Smooth muscle cell (in vitro differentiated cells): ENCODE measurements at regions not wholly inside any gene's neighbourhood (a gene's known extent, or its start where the extent isn't known, plus 50 kb on each side); places are given as distances from the start of the nearest gene placed in this dataset.
A peak's percentile ranks its signal among the peaks of the same experiment; 100 is the strongest.
"Not testable (repeated sequence)": the region's sequence is repeated elsewhere in the genome, so short reads cannot be mapped to it uniquely, and the experiment has no call there.

Source experiments
- DNase-seq: peaks from one replicate; lab custom pipeline; 2025; ENCODE audit not compliant: unreplicated experiment; lab: John Stamatoyannopoulos, UW
- H2AFZ ChIP-seq: fragments of 200-600 bp; sonication (generic); 2 replicates; pipeline ENCODE4 v1.6.0; 2016; ENCODE audit warnings: antibody characterized with exemption, low read depth, mild to moderate bottlenecking
- H3F3A ChIP-seq: fragments of 200-600 bp; sonication (generic); 2 replicates; pipeline ENCODE4 v1.6.0; 2017; ENCODE audit warnings: antibody characterized with exemption, low read depth
- H3K27ac ChIP-seq: fragments of 200-600 bp; sonication (generic); 2 replicates; pipeline ENCODE4 v1.5.1; 2016; ENCODE audit warnings: low read depth, mild to moderate bottlenecking
- H3K27me3 ChIP-seq: fragments of 200-600 bp; sonication (generic); 2 replicates; pipeline ENCODE4 v1.6.1; 2016; ENCODE audit warnings: low read depth, mild to moderate bottlenecking
- H3K36me3 ChIP-seq: fragments of 200-600 bp; sonication (generic); 2 replicates; pipeline ENCODE4 v1.5.1; 2016; ENCODE audit warnings: low read depth
- H3K4me1 ChIP-seq: fragments of 200-600 bp; sonication (generic); 2 replicates; pipeline ENCODE4 v1.5.1; 2016; ENCODE audit warnings: low read depth
- H3K4me2 ChIP-seq: fragments of 200-600 bp; sonication (generic); 2 replicates; pipeline ENCODE4 v1.6.0; 2016; ENCODE audit warnings: mild to moderate bottlenecking
- H3K4me3 ChIP-seq: fragments of 200-600 bp; sonication (generic); 2 replicates; pipeline ENCODE4 v1.5.1; 2016; ENCODE audit warnings: mild to moderate bottlenecking
- H3K79me2 ChIP-seq: fragments of 200-600 bp; sonication (generic); 2 replicates; pipeline ENCODE4 v1.6.0; 2016; ENCODE audit warnings: low read depth, mild to moderate bottlenecking
- H3K9ac ChIP-seq: fragments of 200-600 bp; sonication (generic); 2 replicates; pipeline ENCODE4 v1.6.0; 2016; ENCODE audit warnings: low read depth
- H3K9me3 ChIP-seq: fragments of 200-600 bp; sonication (generic); replicated peaks from 2 replicates; pipeline ENCODE4 v1.5.1; 2016; ENCODE audit warnings: low read depth
- H4K20me1 ChIP-seq: fragments of 200-600 bp; sonication (generic); 2 replicates; pipeline ENCODE4 v1.6.0; 2016; ENCODE audit warnings: low read depth
- WGBS: methylation state at CpG from one replicate; pipeline ENCODE4 v1.1.7; 2016; ENCODE audit warnings: low lambda C conversion rate; 5-methylcytosine and 5-hydroxymethylcytosine counted together
- TF ChIP-seq, protein P1 (sequence below): fragments of 200-600 bp; sonication (generic); IDR thresholded peaks from 2 replicates; pipeline ENCODE4 v1.5.1; 2017; ENCODE audit warnings: borderline replicate concordance, mild to moderate bottlenecking, antibody characterized with exemption; ENCODE audit not compliant: insufficient read depth, poor library complexity, severe bottlenecking

GRCh38 chr7:142488036-142488633, 230.3 kb upstream of the PRSS58 start:
- TF ChIP-seq, protein P1, sequence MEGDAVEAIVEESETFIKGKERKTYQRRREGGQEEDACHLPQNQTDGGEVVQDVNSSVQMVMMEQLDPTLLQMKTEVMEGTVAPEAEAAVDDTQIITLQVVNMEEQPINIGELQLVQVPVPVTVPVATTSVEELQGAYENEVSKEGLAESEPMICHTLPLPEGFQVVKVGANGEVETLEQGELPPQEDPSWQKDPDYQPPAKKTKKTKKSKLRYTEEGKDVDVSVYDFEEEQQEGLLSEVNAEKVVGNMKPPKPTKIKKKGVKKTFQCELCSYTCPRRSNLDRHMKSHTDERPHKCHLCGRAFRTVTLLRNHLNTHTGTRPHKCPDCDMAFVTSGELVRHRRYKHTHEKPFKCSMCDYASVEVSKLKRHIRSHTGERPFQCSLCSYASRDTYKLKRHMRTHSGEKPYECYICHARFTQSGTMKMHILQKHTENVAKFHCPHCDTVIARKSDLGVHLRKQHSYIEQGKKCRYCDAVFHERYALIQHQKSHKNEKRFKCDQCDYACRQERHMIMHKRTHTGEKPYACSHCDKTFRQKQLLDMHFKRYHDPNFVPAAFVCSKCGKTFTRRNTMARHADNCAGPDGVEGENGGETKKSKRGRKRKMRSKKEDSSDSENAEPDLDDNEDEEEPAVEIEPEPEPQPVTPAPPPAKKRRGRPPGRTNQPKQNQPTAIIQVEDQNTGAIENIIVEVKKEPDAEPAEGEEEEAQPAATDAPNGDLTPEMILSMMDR = no peak
- no peaks in the 10 kb centered on the region for H4K20me1 ChIP-seq
- no peak overlapping the region for H3K27ac ChIP-seq
- H3K9me3 ChIP-seq = no peaks in the 10 kb centered on the region
- no peak overlapping the region for H2AFZ ChIP-seq
- no peak overlapping the region for H3K4me3 ChIP-seq
- H3K36me3 ChIP-seq = no peaks in the 10 kb centered on the region
- 86% methylated on average over 10 of the region's 10 CpGs for WGBS
- H3K4me2 ChIP-seq = no peak overlapping the region
- no peaks in the 10 kb centered on the region for H3F3A ChIP-seq
- H3K4me1 ChIP-seq = no peaks in the 10 kb centered on the region
- H3K9ac ChIP-seq = no peak overlapping the region
- no peak for DNase-seq
- no peaks in the 10 kb centered on the region for H3K79me2 ChIP-seq
- H3K27me3 ChIP-seq = no peaks in the 10 kb centered on the region

GRCh38 chr7:142487565-142487964, 229.7 kb upstream of the PRSS58 start:
- not testable (repeated sequence) for H4K20me1 ChIP-seq, H3K9ac ChIP-seq, H2AFZ ChIP-seq, H3K27me3 ChIP-seq, H3F3A ChIP-seq, H3K4me1 ChIP-seq, H3K4me2 ChIP-seq, H3K9me3 ChIP-seq, H3K79me2 ChIP-seq, DNase-seq, H3K27ac ChIP-seq, H3K4me3 ChIP-seq, H3K36me3 ChIP-seq
- 83% methylated on average over 4 of the region's 4 CpGs for WGBS

DNA sequence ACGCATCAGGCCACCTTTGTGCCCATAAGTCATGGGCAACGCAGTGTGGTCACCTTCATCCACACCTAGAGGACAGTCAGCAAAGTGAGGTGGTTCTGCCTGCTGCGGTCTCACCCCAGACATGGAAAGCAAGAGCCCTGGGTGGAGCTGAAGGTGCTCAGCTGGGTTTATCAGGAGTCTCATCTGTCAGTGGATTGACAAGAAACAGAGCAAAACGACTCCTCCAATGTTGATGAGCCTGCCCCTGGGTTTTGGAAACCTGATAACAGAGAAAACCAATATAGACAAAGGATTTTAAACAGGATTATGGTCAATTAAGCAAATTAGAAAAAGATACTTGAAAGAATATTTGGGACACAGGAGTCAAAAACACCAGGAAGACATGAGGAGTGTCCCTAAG, 229.3 kb upstream of the PRSS58 start:
- H4K20me1 ChIP-seq = no peaks in the 10 kb centered on the region
- H3K27me3 ChIP-seq = no peaks in the 10 kb centered on the region
- no peak for DNase-seq
- H3K79me2 ChIP-seq = no peaks in the 10 kb centered on the region
- WGBS = 47% methylated on average over 4 of the region's 4 CpGs
- no peaks in the 10 kb centered on the region for H3F3A ChIP-seq
- H3K27ac ChIP-seq = no peak overlapping the region
- H3K36me3 ChIP-seq = no peaks in the 10 kb centered on the region
- no peak overlapping the region for H3K4me3 ChIP-seq
- H3K9ac ChIP-seq = no peak overlapping the region
- TF ChIP-seq, protein P1 = no peak
- H3K4me1 ChIP-seq = no peaks in the 10 kb centered on the region
- H3K9me3 ChIP-seq = no peaks in the 10 kb centered on the region
- H3K4me2 ChIP-seq = no peak overlapping the region
- no peak overlapping the region for H2AFZ ChIP-seq

GRCh38 chr7:142485617-142486226, 227.9 kb upstream of the PRSS58 start:
- no peaks in the 10 kb centered on the region for H3K36me3 ChIP-seq
- no peaks in the 10 kb centered on the region for H3K27me3 ChIP-seq
- no peak overlapping the region for H3K27ac ChIP-seq
- no peaks in the 10 kb centered on the region for H3K79me2 ChIP-seq
- WGBS = 83% methylated on average over 7 of the region's 7 CpGs
- no peak overlapping the region for H2AFZ ChIP-seq
- H3K4me3 ChIP-seq = no peak overlapping the region
- no peak overlapping the region for H3K4me2 ChIP-seq
- H3K9me3 ChIP-seq = no peaks in the 10 kb centered on the region
- no peak for DNase-seq
- no peaks in the 10 kb centered on the region for H3K4me1 ChIP-seq
- H4K20me1 ChIP-seq = no peaks in the 10 kb centered on the region
- no peaks in the 10 kb centered on the region for H3F3A ChIP-seq
- TF ChIP-seq, protein P1 = peak; percentile 54
- H3K9ac ChIP-seq = no peak overlapping the region
